Esophagus muscularis mucosa (tissue), 4 donors: ENCODE measurements at regions not wholly inside any gene's neighbourhood (a gene's known extent, or its start where the extent isn't known, plus 50 kb on each side); places are given as distances from the start of the nearest gene placed in this dataset.

Source experiments
- DNase-seq: peaks from one replicate; pipeline ENCODE4 v3.0.0-alpha.2; 2017; ENCODE audit errors: extremely low spot score
- H3K27ac ChIP-seq, 4 donors: fragments of 200-600 bp; sonication (generic); replicated peaks in 1 of 4; 1 replicate in 3 of 4; 2 replicates in 1 of 4; pipeline ENCODE4 v1.5.1; 2016 to 2019; ENCODE audit warnings: mild to moderate bottlenecking in 1 of 4
- H3K27me3 ChIP-seq, 4 donors: fragments of 200-600 bp; sonication (generic); one replicate each; pipeline versions ENCODE4 v1.5.1 to v1.6.0; 2016 to 2019
- H3K36me3 ChIP-seq, 4 donors: fragments of 200-600 bp; sonication (generic); one replicate each; pipeline ENCODE4 v1.5.1; 2016 to 2019
- H3K4me1 ChIP-seq, 4 donors: fragments of 200-600 bp; sonication (generic); one replicate each; pipeline ENCODE4 v1.5.1; 2016 to 2019
- H3K4me3 ChIP-seq, 4 donors: fragments of 200-600 bp; sonication (generic); 1 replicate in 2 of 4; 2 replicates in 2 of 4; pipeline ENCODE4 v1.5.1; 2016 to 2019; ENCODE audit warnings: mild to moderate bottlenecking in 4 of 4, moderate library complexity in 1 of 4
- H3K9me3 ChIP-seq, 4 donors: fragments of 200-600 bp; sonication (generic); 1 replicate in 3 of 4; 2 replicates in 1 of 4; pipeline ENCODE4 v1.5.1; 2016 to 2019
- EP300 ChIP-seq: sonication (generic); formaldehyde crosslinking; IDR thresholded peaks from one replicate; pipeline ENCODE4 v1.6.1; 2017; ENCODE audit warnings: antibody characterized with exemption
- POLR2A ChIP-seq: fragments of 450-650 bp; IDR thresholded peaks from one replicate; pipeline ENCODE4 v1.6.1; 2017; ENCODE audit warnings: antibody characterized with exemption, moderate library complexity, mild to moderate bottlenecking, low read depth
- POLR2AphosphoS5 ChIP-seq, 2 donors: sonication (generic); formaldehyde crosslinking; IDR thresholded peaks; one replicate each; pipeline ENCODE4 v1.6.1; 2017; ENCODE audit warnings: antibody characterized with exemption in 2 of 2
- WGBS: methylation state at CpG from one replicate; pipeline ENCODE4 v1.1.5; 2018; 5-methylcytosine and 5-hydroxymethylcytosine counted together
- intact Hi-C: fragments of 100-400 bp; cut with DNase I; formaldehyde crosslinking; loops from one replicate; pipeline ENCODE4 v1.15.1; 2023
- TF ChIP-seq, protein P1 (sequence below), 3 experiments: fragments of 200-600 bp in 2 of 3; fragments of 450-650 bp in 1 of 3; sonication (generic) in 2 of 3; IDR thresholded peaks; one replicate each; pipeline ENCODE4 v1.5.1; 2017 to 2019; ENCODE audit warnings: antibody characterized with exemption in 3 of 3, mild to moderate bottlenecking in 2 of 3, moderate library complexity in 1 of 3

DNA sequence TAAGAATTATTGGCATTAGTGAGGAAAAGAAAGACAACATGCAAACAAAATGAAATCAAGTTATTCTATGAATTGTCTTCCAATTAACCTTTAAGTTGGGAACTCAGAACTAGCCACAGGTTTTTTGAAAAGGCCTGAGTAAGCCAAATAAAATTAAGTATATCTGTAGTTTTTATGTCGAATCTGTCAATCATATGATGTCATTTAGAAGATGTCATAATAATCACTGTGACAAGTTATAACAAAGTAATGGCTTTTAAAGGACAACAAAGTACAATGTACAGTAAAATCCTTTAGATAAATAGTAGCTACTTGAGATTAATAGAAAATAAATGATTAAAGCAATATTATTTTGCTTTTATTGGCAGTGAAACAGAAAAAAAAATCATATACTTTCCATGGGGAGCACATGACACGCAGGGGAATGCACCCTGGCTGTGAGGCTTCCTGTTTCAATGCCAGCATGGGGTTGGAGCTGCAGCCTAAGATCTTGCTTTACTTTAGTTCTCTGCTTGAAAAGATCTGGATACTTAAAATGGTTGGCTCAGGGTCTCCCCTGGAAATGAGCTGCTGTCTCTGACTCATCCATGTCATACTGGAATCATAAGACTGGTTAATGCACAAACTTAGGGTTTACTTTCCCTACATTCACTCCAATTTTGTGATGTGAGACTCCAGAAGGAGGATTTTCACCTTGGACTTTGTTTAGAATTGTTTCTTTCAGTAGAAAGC lies 284.3 kb downstream of the TAF11L14 start:
- H3K4me1 ChIP-seq: no peaks in the 10 kb centered on the region
- no peaks in the 10 kb centered on the region for H3K36me3 ChIP-seq
- DNase-seq: no peak
- intact Hi-C loops: no loop called here
- no peaks in the 10 kb centered on the region for H3K27me3 ChIP-seq
- no peak overlapping the region for H3K27ac ChIP-seq
- H3K9me3 ChIP-seq: no peaks in the 10 kb centered on the region
- TF ChIP-seq POLR2A (no peak), POLR2AphosphoS5 (IDR thresholded peaks at IDR 0.05) (no peak), EP300 (no peak)
- TF ChIP-seq, protein P1, sequence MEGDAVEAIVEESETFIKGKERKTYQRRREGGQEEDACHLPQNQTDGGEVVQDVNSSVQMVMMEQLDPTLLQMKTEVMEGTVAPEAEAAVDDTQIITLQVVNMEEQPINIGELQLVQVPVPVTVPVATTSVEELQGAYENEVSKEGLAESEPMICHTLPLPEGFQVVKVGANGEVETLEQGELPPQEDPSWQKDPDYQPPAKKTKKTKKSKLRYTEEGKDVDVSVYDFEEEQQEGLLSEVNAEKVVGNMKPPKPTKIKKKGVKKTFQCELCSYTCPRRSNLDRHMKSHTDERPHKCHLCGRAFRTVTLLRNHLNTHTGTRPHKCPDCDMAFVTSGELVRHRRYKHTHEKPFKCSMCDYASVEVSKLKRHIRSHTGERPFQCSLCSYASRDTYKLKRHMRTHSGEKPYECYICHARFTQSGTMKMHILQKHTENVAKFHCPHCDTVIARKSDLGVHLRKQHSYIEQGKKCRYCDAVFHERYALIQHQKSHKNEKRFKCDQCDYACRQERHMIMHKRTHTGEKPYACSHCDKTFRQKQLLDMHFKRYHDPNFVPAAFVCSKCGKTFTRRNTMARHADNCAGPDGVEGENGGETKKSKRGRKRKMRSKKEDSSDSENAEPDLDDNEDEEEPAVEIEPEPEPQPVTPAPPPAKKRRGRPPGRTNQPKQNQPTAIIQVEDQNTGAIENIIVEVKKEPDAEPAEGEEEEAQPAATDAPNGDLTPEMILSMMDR (IDR thresholded peaks at IDR 0.05): no peak
- 41% methylated on average over 2 of the region's 2 CpGs for WGBS
- H3K4me3 ChIP-seq: no peak overlapping the region

DNA sequence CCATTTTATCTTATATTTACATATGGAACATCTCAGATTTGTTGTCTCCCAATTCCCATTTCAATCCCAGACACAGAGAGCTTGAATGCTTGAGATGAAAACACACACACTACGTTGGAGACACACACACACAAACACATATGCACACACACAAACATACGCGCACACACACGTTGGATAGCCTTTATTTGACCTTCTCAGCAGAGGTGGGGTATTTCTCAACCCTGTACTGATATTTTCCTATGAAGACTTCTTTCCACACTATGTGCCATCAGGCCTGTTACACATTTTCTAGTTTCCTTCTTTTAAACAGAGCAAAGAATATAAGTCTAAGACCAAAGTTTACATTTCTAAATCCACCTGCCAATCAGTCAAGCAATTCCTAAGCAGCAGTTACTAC lies 291.0 kb downstream of the TAF11L14 start:
- Histone ChIP-seq H3K4me3 (no peak overlapping the region), H3K4me1 (no peaks in the 10 kb centered on the region), H3K9me3 (no peaks in the 10 kb centered on the region), H3K27ac (no peak overlapping the region), H3K36me3 (no peaks in the 10 kb centered on the region), H3K27me3 (no peaks in the 10 kb centered on the region)
- intact Hi-C loops: no loop called here
- DNase-seq: no peak
- no peak for TF ChIP-seq POLR2A
- TF ChIP-seq, protein P1 (IDR thresholded peaks at IDR 0.05): no peak
- no peak for TF ChIP-seq POLR2AphosphoS5 (IDR thresholded peaks at IDR 0.05)
- TF ChIP-seq EP300: no peak
- 89% methylated on average over 4 of the region's 4 CpGs for WGBS

DNA sequence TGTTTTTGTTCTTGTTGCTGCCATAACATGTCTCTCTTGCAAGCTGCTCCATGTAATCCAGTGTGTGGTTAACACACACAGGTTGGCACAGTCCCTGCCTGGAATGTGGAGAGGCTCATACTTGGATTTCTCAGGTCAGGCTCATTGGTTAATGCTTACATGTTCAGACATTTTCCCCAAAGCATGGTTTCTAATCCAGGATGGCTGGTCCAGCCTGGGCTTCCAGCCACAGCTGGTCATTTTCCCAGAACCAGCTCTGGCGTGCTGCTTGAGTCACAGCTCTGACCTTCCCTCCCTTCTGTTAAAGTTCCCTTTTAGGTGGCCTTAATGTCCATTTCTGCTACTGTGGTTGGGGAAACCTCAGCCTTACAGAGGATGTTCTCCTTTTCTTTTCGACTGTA lies 294.3 kb downstream of the TAF11L14 start:
- intact Hi-C loops: no loop called here
- no peak for DNase-seq
- no peaks in the 10 kb centered on the region for H3K4me1 ChIP-seq
- H3K27me3 ChIP-seq: no peaks in the 10 kb centered on the region
- TF ChIP-seq POLR2AphosphoS5 (IDR thresholded peaks at IDR 0.05) (no peak), EP300 (no peak), POLR2A (no peak)
- TF ChIP-seq, protein P1 (IDR thresholded peaks at IDR 0.05): no peak
- H3K27ac ChIP-seq: no peak overlapping the region
- H3K9me3 ChIP-seq: peaks cover 0 to 16% (median 7%) of the 10 kb centered on the region in 4 donors
- WGBS: 44% methylated on average over 2 of the region's 2 CpGs
- no peak overlapping the region for H3K4me3 ChIP-seq
- no peaks in the 10 kb centered on the region for H3K36me3 ChIP-seq

DNA sequence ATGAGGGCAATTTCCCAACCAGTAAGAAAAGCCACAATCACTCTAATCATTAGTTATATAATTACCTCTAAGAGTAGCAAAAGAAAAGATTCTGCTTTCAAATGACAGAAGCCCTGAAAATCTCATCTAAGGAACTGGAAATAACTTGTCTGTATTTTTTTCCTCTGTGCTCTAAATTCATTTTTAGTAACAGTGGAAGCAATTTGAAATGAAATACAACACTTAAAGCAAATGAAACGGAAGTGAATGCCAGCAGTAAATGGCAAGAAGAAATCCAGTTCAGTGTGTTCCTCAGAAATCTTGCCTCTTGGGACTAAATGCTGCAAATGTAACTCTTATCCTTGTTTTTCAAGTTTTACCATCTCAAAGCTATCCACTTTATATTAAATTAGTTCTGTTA lies 294.9 kb downstream of the TAF11L14 start:
- Histone ChIP-seq H3K27ac (no peak overlapping the region), H3K4me3 (no peak overlapping the region), H3K4me1 (no peaks in the 10 kb centered on the region), H3K27me3 (no peaks in the 10 kb centered on the region), H3K9me3 (peaks cover 0 to 22% (median 8%) of the 10 kb centered on the region in 4 donors), H3K36me3 (no peaks in the 10 kb centered on the region)
- 22% methylated on average over 1 of the region's 1 CpG for WGBS
- TF ChIP-seq POLR2A: no peak
- no peak for TF ChIP-seq EP300
- no peak for TF ChIP-seq POLR2AphosphoS5 (IDR thresholded peaks at IDR 0.05)
- TF ChIP-seq, protein P1 (IDR thresholded peaks at IDR 0.05): no peak
- no peak for DNase-seq
- intact Hi-C loops: no loop called here

DNA sequence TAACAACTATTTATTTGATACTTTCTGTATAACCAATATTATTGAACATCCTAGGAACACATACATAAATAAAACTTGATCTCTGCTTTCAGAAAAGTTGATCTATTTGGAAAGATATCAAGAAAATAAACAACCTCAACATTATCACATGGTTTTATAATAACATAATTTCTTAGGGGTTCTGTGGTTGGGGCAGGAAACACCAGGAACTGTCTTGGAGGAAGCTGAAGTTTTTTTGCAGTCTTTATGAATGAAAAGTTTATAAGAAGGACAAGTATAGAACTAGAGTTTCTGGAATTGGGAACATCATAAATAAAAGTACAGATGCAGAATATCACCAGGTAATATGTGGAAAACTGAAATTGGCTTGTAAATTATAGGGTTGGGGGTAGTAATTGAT lies 296.1 kb downstream of the TAF11L14 start:
- Histone ChIP-seq H3K4me3 (no peak overlapping the region), H3K27me3 (no peaks in the 10 kb centered on the region), H3K4me1 (no peaks in the 10 kb centered on the region), H3K36me3 (no peaks in the 10 kb centered on the region), H3K27ac (no peak overlapping the region), H3K9me3 (peaks cover 0 to 33% (median 8%) of the 10 kb centered on the region in 4 donors)
- TF ChIP-seq, protein P1 (IDR thresholded peaks at IDR 0.05): no peak
- TF ChIP-seq POLR2AphosphoS5 (IDR thresholded peaks at IDR 0.05): no peak
- TF ChIP-seq POLR2A: no peak
- no peak for TF ChIP-seq EP300
- intact Hi-C loops: no loop called here
- no peak for DNase-seq
